HG03060 (cell line): ENCODE measurements at regions not wholly inside any gene's neighbourhood (a gene's known extent, or its start where the extent isn't known, plus 50 kb on each side); places are given as distances from the start of the nearest gene placed in this dataset.
A peak's percentile ranks its signal among the peaks of the same experiment; 100 is the strongest.

Experiments
- ATAC-seq: cut with Tn5 transposase; IDR thresholded peaks from one replicate; pipeline ENCODE4 v1.9.1; 2021; ENCODE audit warnings: low read depth, moderate number of reproducible peaks; ENCODE audit not compliant: unreplicated experiment

DNA sequence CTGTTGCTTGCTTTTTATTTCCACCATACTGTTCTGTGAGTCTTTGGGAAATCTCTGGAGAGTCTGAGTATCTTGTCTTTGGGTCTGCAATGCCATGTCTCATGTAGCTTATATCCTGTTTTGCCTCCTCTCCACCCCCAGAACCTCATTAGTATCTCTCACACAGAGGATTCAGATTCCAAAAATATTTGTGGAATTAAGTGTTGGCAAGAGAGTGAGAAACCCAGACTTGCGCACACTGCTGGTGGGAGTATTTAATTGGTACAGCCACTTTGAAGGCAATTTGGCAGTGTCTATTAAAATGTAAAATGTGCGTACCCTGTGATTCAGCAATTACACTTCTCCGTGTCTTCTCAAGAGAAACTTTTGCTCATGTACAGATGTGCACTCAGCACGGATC lies 68.6 kb downstream of the ZNF621 start:
- no peak for ATAC-seq

DNA sequence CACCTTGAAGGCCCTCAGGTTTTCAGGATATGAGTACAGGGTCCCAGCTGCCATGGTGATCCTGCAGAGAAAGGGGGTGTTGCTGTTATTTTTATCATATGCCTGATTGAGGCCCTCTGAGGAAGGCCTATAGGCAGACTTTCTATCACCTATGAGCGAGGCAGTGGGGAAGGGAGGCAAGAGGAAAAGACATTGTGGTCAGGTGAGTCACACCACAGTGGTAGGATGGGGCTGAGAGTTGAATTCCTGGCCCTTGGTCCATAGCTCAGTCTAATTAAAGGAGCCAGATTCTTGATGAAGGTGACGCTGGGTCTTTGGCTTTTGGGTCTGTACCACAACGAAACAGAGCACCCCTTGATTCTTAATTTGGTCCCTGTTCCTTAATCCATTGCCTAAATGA lies 72.7 kb downstream of the ZNF621 start:
- no peak for ATAC-seq

DNA sequence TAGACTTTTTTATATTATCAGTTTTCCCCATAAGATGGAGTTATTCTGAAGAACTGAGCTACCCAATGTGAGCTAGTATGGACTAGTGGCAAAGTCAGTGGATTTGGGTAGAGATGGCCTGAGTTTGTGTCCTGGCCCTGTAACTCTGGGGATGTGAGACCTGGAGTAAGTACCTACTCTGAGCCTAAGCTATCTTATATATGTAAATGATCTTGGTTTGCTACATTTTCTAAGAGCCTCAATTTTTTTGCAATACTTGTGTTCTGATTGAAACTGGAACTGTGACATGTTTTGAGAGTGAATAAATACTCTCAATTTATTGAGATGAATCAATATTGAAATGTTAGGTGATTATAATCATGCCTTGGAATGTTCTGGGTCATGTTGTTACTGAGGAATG lies 73.6 kb downstream of the ZNF621 start:
- ATAC-seq, result no peak

DNA sequence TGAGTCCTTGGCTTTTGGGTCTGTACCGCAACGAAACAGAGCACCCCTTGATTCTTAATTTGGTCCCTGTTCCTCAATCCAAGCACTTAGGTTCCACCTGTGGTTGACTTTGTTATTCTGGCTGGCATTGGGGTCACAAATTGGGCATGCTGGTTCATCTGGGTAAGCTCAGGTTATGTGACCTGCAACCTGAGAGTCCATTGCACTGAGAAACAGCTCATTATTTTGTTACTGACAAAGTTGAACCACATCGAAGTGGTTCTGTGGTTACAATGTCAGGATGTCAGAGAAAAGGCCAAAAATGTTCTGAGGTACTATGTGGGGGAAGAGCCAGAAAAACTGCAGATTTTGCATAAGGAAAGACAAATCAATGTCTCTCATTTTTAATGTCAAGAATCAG lies 74.2 kb downstream of the ZNF621 start:
- no peak for ATAC-seq

DNA sequence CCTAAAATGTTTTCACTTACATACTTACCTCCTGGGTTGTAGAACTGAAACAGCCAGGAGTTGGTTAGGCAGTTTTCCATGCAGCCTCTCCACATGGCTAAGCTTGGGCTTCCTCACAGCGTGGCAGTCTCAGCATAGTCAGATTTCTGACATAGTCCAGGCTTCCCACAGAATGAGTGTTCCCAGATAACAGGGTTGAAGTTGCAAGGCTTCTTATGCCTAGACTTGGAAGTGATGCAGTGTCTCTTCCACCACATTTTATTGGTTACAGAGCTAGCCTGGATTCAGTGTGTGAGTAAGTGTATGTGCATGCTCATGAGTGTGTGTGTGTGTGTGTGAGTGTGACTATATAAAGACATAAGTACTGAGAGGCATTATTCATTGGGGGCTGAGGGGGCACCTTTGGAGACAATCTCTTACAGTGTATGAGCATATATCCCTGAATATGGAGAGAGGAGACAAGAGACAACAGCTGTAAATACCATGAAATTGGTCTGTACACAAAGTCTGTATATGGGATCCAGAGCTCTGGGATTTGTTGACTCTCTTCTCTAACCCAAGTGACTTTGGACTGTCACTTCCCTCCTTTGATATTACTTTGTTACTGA lies 78.1 kb downstream of the ZNF621 start:
- no peak for ATAC-seq

GRCh38 chr3:40605960-40606359 lies 81.2 kb downstream of the ZNF621 start:
- no peak for ATAC-seq

- ATAC-seq, result no peak
Observed at GRCh38 chr3:40608091-40608490, 83.3 kb downstream of the ZNF621 start.

GRCh38 chr3:40613306-40613705 lies 88.5 kb downstream of the ZNF621 start:
- no peak for ATAC-seq

GRCh38 chr3:40615110-40615915 lies 90.6 kb downstream of the ZNF621 start:
- ATAC-seq, result no peak

DNA sequence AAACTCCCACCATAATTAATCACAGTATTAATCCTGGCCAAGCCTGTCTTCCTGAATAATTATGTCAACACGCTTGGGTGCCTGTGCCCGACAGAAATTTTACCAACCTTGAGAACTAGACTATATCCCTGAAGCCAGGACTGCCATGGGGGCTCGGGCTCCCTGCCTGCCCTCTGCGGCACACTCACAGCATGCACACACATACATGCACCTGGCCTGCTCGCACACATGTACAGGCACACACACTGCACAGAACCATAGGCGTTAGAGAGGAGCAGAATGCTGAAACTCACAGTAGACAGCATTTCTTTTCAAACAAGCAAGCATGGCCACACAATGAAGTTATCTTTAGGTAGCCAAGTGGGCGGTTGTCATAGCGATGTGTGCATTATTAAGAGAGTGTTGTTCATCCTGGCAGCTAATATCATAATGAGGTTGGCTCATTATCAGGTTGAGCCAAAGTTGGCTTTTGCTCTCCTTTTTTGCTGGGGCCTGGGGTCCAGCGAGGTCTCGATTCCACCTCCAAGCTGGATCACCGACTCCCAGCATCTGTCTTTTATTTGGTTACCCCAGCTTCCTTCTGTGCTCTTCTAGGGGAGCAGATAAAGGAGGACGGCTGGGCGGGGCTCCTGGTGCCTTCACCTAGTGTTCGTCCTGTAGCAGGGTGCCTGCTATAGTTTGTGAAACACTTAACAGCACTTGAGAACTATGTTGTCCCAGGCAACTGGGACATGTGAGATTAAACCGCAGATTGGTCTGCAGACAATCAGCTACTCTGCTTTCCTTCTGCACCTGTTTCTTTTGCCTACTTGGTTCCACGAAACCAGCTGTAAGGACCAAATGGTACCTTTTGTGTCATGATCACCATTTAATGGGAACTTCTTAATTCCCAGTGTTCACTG lies 91.4 kb downstream of the ZNF621 start:
- ATAC-seq, result no peak

DNA sequence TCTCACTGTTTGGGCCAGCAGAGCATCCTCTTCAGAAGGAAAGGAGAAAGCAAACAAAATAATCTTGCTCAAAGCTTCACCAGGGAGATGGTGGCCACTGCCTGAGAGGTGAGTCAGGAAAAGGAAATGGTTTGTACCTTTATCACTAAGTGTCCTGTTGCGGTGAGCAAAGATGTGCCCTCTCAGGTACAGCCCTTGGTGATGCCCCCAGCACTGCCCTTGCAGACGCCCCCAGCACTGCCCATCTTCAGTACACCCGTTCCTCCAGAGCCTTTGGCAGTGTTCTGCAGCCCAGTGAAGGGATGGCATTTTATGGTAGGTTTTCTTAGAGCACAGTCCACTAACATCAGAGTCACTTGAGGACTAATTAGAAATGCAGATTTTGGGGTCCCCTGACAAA lies 92.3 kb downstream of the ZNF621 start:
- no peak for ATAC-seq

DNA sequence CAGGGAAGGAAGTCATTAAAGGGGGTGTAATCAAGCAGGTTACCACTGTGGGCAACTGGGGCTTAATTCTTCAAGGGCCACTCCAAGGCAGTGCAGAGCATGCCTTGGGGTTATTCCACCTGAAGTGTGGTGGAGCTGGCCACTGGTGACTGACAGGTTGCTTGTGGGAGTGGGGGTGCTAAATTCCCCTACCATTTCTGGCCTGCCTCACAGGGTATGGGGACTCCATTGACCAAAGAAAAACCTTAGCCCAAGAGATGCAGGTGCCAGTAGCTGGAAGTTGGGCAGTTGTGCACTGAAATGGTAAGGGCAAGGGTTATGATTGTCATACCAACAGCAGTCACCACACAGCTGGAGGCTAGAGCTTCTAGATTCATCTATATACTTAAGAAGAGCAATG lies 93.4 kb downstream of the ZNF621 start:
- ATAC-seq, result no peak

GRCh38 chr3:40620151-40620550 lies 95.4 kb downstream of the ZNF621 start:
- ATAC-seq, result no peak

DNA sequence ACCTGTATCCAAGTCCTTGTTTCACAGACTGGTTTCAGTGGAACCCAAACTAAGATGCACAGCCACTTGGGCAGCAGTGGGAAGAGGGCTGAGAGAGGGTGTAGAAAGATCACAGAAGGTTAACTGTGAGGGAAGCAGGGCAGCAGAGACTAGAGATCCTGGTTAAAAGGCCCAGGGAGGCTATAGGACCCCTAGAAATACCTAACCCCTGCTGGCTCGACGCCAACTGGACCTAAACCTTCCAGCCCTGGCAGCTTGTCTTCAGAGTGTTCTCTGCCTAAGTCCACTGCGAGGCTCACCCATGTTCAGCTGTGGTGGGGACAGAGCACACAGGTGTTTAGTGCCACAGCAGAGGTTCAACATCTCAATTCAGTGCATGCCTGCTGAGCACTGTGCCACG lies 96.5 kb downstream of the ZNF621 start:
- no peak for ATAC-seq

DNA sequence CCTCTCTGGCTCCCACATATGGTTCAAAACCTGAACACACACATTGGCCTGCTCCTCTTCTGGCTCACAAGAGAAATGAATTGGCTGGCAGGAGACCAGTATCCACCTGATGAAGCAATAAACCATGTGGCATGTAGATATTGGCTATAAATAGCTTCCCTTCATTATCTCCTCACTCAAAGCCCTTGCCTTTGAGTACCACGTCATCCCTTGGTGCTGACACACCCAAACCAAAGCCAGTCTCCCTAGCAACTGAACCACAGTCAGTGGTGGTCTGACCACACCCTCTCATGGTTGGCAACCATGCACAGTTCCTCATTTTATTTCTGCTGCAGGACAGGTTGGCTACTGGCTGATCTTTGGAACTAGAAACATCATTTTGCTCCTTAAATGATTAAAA lies 98.8 kb downstream of the ZNF621 start:
- ATAC-seq, result peak; percentile 93

DNA sequence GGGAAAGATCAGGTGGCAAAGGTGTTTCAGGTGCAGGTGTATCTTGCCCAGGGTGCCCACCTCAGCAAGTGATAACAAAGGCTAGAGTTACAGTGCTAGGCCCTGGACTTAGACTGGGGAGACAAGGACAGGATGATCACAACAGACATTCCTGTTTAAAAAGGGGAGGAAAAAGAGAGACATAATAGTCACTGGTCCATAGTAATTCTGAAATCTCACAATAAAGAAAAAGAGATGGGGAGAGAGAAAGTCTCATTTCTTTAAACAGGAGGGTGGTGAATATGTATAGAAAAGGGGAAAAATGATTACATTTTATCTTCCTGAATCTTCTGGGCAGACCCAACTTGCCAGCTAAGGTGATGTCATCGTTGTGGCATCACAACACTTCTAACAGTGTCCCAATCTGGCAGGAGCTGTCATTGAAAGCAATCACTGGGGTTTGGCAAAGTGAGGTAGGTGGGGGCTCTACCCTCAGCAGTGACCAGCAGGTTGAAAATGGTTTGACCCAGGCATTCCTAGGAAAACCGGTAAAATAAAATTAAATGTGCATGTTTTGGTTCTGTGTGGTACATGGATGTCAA lies 99.5 kb downstream of the ZNF621 start:
- no peak for ATAC-seq

- ATAC-seq, result no peak
Observed at GRCh38 chr3:40627095-40627494, 102.3 kb downstream of the ZNF621 start.

GRCh38 chr3:40628984-40629383 lies 104.2 kb downstream of the ZNF621 start:
- no peak for ATAC-seq

DNA sequence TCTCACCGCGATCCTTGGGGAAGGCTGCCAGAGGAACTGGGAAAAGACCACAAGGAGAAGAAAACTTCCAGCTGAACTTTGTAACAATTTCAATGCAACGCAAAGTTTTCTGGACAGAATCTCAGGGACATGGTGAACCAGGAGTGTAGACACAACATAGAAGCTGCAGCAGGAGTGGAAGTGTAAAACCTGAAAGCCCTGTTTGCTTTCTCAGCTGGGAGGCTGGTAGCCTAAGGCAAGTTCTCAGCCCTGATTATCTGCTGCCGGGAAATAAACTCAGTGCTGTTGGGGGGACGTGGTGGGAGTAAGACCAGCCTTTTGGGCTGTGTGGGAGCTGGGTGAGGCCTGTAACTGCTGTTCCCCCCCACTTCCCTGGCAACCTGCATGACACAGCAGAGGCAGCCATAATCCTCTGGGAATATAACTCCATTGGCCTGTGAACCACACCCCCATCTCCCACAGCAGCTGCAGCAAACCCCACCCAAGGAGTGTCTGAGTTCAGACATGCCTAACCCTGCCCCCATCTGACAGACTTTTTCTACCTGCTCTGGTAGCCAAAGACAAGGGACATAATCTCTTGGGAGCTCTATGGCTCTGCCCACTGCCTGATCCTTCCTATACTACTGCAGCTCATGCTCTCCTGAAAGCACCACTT lies 106.7 kb downstream of the ZNF621 start:
- no peak for ATAC-seq

- no peak for ATAC-seq
Observed at GRCh38 chr3:40637906-40638305, 113.1 kb downstream of the ZNF621 start.
